B cell (primary cell): ENCODE measurements at regions not wholly inside any gene's neighbourhood (a gene's known extent, or its start where the extent isn't known, plus 50 kb on each side); places are given as distances from the start of the nearest gene placed in this dataset.

Experiments
- ATAC-seq: fragments of 200-7000 bp; cut with Tn5 transposase; one replicate; pipeline ENCODE4 v1.10.0; 2021; ENCODE audit warnings: low read depth, mild to moderate bottlenecking, moderate number of reproducible peaks, moderate library complexity
- CTCF ChIA-PET: fragments of 350-600 bp; sonication (Branson Sonifier 250); formaldehyde crosslinking; loops from one replicate; lab custom pipeline; 2021; ENCODE audit warnings: antibody characterized with exemption, inconsistent platforms; lab: Charles Lee
- POLR2A ChIA-PET: fragments of 350-600 bp; sonication (Branson Sonifier 250); formaldehyde crosslinking; loops from one replicate; lab custom pipeline; 2021; ENCODE audit warnings: antibody characterized with exemption; lab: Charles Lee
- DNase-seq: peaks from one replicate; pipeline ENCODE4 v3.0.0; 2013
- H2AFZ ChIP-seq: 2 replicates; pipeline ENCODE4 v1.6.1; 2012; ENCODE audit warnings: mild to moderate bottlenecking, low read depth, low read length; ENCODE audit not compliant: insufficient read depth, poor library complexity, severe bottlenecking
- H3K27ac ChIP-seq, 2 donors: 1 replicate in 1 of 2; 2 replicates in 1 of 2; pipeline ENCODE4 v1.5.1; 2012 to 2013; ENCODE audit warnings: low read length in 2 of 2, mild to moderate bottlenecking in 2 of 2, moderate library complexity in 1 of 2
- H3K27me3 ChIP-seq, 4 experiments: fragments of 200-600 bp in 1 of 4; sonication (generic) in 1 of 4; replicated peaks in 1 of 4; 1 replicate in 2 of 4; 2 replicates in 2 of 4; pipeline versions ENCODE4 v1.6.1 to v1.7.0; 2013 to 2016; ENCODE audit warnings: low read length in 3 of 4, mild to moderate bottlenecking in 2 of 4, mixed read lengths in 1 of 4, moderate library complexity in 1 of 4; ENCODE audit not compliant: insufficient read depth in 4 of 4, control insufficient read depth in 3 of 4; ENCODE audit errors: control extremely low read depth in 1 of 4
- H3K36me3 ChIP-seq, 2 experiments: replicated peaks in 1 of 2; 1 replicate in 1 of 2; 2 replicates in 1 of 2; pipeline versions ENCODE4 v1.6.1 to v1.7.1; 2013; ENCODE audit warnings: low read length in 1 of 2; ENCODE audit not compliant: insufficient read depth in 2 of 2, control insufficient read depth in 1 of 2; ENCODE audit errors: control extremely low read depth in 1 of 2, extremely low read depth in 1 of 2
- H3K4me1 ChIP-seq, 2 donors: fragments of 200-600 bp in 1 of 2; sonication (generic) in 1 of 2; 1 replicate in 1 of 2; 2 replicates in 1 of 2; pipeline versions ENCODE4 v1.5.1 to v1.6.1; 2013 to 2017; ENCODE audit warnings: low read length in 2 of 2; ENCODE audit not compliant: control insufficient read depth in 2 of 2, insufficient read depth in 2 of 2
- H3K4me2 ChIP-seq: replicated peaks from 2 replicates; pipeline ENCODE3; 2012; ENCODE audit warnings: mild to moderate bottlenecking, low read depth, low read length; ENCODE audit not compliant: poor library complexity, severe bottlenecking
- H3K4me3 ChIP-seq, 5 experiments: fragments of 200-600 bp in 1 of 5; sonication (generic) in 1 of 5; 1 replicate in 3 of 5; 2 replicates in 2 of 5; pipeline versions ENCODE4 v1.5.1 to v1.7.0; 2011 to 2016; ENCODE audit warnings: low read length in 4 of 5, mild to moderate bottlenecking in 4 of 5, low read depth in 2 of 5, control low read depth in 1 of 5, moderate library complexity in 1 of 5; ENCODE audit not compliant: insufficient read depth in 1 of 5; ENCODE audit errors: control extremely low read depth in 1 of 5, extremely low read depth in 1 of 5
- H3K79me2 ChIP-seq: fragments of 200-600 bp; sonication (generic); one replicate; pipeline ENCODE4 v1.6.0; 2016; ENCODE audit warnings: low read length; ENCODE audit not compliant: control insufficient read depth, insufficient read depth
- H3K9ac ChIP-seq: fragments of 200-600 bp; sonication (generic); 2 replicates; pipeline ENCODE4 v1.6.1; 2017; ENCODE audit warnings: mild to moderate bottlenecking, low read length, moderate library complexity
- H3K9me3 ChIP-seq, 3 donors: one replicate each; pipeline versions ENCODE4 v1.6.1 to v1.7.1; 2013; ENCODE audit warnings: low read length in 2 of 3; ENCODE audit not compliant: control insufficient read depth in 2 of 3, insufficient read depth in 1 of 3; ENCODE audit errors: control extremely low read depth in 1 of 3
- H4K20me1 ChIP-seq: 2 replicates; pipeline ENCODE4 v1.6.0; 2012; ENCODE audit warnings: mild to moderate bottlenecking, low read length; ENCODE audit not compliant: insufficient read depth, control insufficient read depth, poor library complexity, severe bottlenecking
- H3K27ac Mint-ChIP-seq: one replicate; pipeline ENCODE4 v1.8.0; 2021; ENCODE audit warnings: mixed read lengths
- H3K27me3 Mint-ChIP-seq: one replicate; pipeline ENCODE4 v1.8.0; 2021; ENCODE audit warnings: mixed read lengths
- H3K4me1 Mint-ChIP-seq: one replicate; pipeline ENCODE4 v1.8.0; 2021; ENCODE audit warnings: mixed read lengths
- H3K4me3 Mint-ChIP-seq: one replicate; pipeline ENCODE4 v1.8.0; 2021; ENCODE audit warnings: mixed read lengths
- H3K9me3 Mint-ChIP-seq: one replicate; pipeline ENCODE4 v1.8.0; 2022; ENCODE audit warnings: mixed read lengths; ENCODE audit not compliant: insufficient read depth
- CTCF ChIP-seq: fragments of 200-600 bp; IDR thresholded peaks from one replicate; pipeline ENCODE4 v1.8.0; 2022; ENCODE audit warnings: antibody characterized with exemption, mild to moderate bottlenecking
- EZH2 ChIP-seq: IDR thresholded peaks from 2 replicates; pipeline ENCODE4 v1.6.1; 2012; ENCODE audit warnings: borderline replicate concordance, low read depth, mild to moderate bottlenecking, moderate library complexity, low read length; ENCODE audit not compliant: insufficient read depth, poor library complexity, severe bottlenecking
- WGBS: methylation state at CpG from one replicate; pipeline ENCODE4 v1.1.5; 2013; ENCODE audit warnings: missing lambda C conversion rate; ENCODE audit not compliant: insufficient coverage; 5-methylcytosine and 5-hydroxymethylcytosine counted together
- intact Hi-C: fragments of 100-400 bp; cut with micrococcal nuclease; formaldehyde crosslinking; loops from one replicate; pipeline ENCODE4 v1.10.0; 2022

DNA sequence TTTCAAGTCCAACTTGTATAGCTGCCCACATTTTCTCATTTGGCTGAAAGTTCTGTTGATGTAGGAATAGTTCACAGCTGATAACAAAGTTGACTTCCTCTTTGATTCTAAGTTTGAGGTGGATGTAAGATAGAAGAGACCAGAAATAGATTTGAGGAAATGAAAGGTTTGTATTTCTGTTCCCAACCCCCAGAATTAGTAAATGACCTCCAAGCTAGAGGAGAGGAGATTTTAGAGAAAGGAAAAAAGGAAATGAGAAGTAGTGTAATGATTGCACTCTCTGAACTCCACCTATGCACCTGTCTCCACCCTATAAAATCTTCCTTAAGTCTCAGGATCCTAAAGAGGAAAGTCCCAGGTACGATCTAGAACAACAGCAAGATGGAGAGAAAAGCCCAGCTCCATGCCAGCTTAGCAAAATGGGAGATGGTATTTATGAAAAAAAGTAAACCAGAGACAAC, 130.4 kb upstream of the POC5 start:
- ChIA-PET POLR2A (no interaction called here), CTCF (no interaction called here)
- no CpG with 5 or more reads among the region's 1 CpG for WGBS
- no peaks in the 10 kb centered on the region for H3K9me3 Mint-ChIP-seq
- Histone ChIP-seq H3K27ac (peak overlapping the region; percentile 75 to 81), H3K4me2 (peak overlapping the region; percentile 61), H2AFZ (no peak overlapping the region), H3K4me3 (peak overlapping the region in 2 of 5 experiments; percentile 6 to 47), H3K9ac (peak overlapping the region; percentile 17), H3K79me2 (no peaks in the 10 kb centered on the region), H3K27me3 (no peaks in the 10 kb centered on the region), H3K4me1 (peaks cover 38 to 39% of the 10 kb centered on the region in 2 donors), H4K20me1 (no peaks in the 10 kb centered on the region), H3K9me3 (no peaks in the 10 kb centered on the region), H3K36me3 (no peaks in the 10 kb centered on the region)
- intact Hi-C loops = no loop called here
- DNase-seq = peak; percentile 70
- peak overlapping the region; percentile 57 for H3K27ac Mint-ChIP-seq
- TF ChIP-seq EZH2 = no peak
- TF ChIP-seq CTCF = no peak
- H3K27me3 Mint-ChIP-seq = no peaks in the 10 kb centered on the region
- ATAC-seq = peak; percentile 69
- peaks cover 39% of the 10 kb centered on the region for H3K4me1 Mint-ChIP-seq
- H3K4me3 Mint-ChIP-seq = peak overlapping the region; percentile 35

GRCh38 chr5:75844301-75844700, 127.1 kb upstream of the POC5 start:
- 89% methylated on average over 1 of the region's 2 CpGs for WGBS
- H3K27ac ChIP-seq = no peak overlapping the region
- DNase-seq (no peak), ATAC-seq (no peak)
- no peaks in the 10 kb centered on the region for H4K20me1 ChIP-seq
- H3K9me3 ChIP-seq = no peaks in the 10 kb centered on the region
- H3K4me3 ChIP-seq = no peak overlapping the region
- no peaks in the 10 kb centered on the region for H3K36me3 ChIP-seq
- H3K4me1 ChIP-seq = peaks cover 38 to 39% of the 10 kb centered on the region in 2 donors
- H3K79me2 ChIP-seq = no peaks in the 10 kb centered on the region
- intact Hi-C loops = no loop called here
- H2AFZ ChIP-seq = no peak overlapping the region
- no peak overlapping the region for H3K9ac ChIP-seq
- no peaks in the 10 kb centered on the region for H3K27me3 Mint-ChIP-seq
- no peak overlapping the region for H3K4me3 Mint-ChIP-seq
- H3K27ac Mint-ChIP-seq = no peak overlapping the region
- POLR2A ChIA-PET = interaction anchor here (0.6 kb wide), 1 partner anchor 1143 kb away, joined by 3 read pairs; no protein-coding TSS in a partner anchor
- H3K27me3 ChIP-seq = no peaks in the 10 kb centered on the region
- H3K4me2 ChIP-seq = no peak overlapping the region
- peaks cover 3% of the 10 kb centered on the region for H3K9me3 Mint-ChIP-seq
- TF ChIP-seq CTCF (no peak), EZH2 (no peak)
- H3K4me1 Mint-ChIP-seq = peaks cover 39% of the 10 kb centered on the region
- CTCF ChIA-PET = no interaction called here
